Smooth muscle cell (in vitro differentiated cells): ENCODE measurements at regions not wholly inside any gene's neighbourhood (a gene's known extent, or its start where the extent isn't known, plus 50 kb on each side); places are given as distances from the start of the nearest gene placed in this dataset.

ENCODE experiments used
- DNase-seq: peaks from one replicate; lab custom pipeline; 2025; ENCODE audit not compliant: unreplicated experiment; lab: John Stamatoyannopoulos, UW
- H2AFZ ChIP-seq: fragments of 200-600 bp; sonication (generic); 2 replicates; pipeline ENCODE4 v1.6.0; 2016; ENCODE audit warnings: antibody characterized with exemption, low read depth, mild to moderate bottlenecking
- H3F3A ChIP-seq: fragments of 200-600 bp; sonication (generic); 2 replicates; pipeline ENCODE4 v1.6.0; 2017; ENCODE audit warnings: antibody characterized with exemption, low read depth
- H3K27ac ChIP-seq: fragments of 200-600 bp; sonication (generic); 2 replicates; pipeline ENCODE4 v1.5.1; 2016; ENCODE audit warnings: low read depth, mild to moderate bottlenecking
- H3K27me3 ChIP-seq: fragments of 200-600 bp; sonication (generic); 2 replicates; pipeline ENCODE4 v1.6.1; 2016; ENCODE audit warnings: low read depth, mild to moderate bottlenecking
- H3K36me3 ChIP-seq: fragments of 200-600 bp; sonication (generic); 2 replicates; pipeline ENCODE4 v1.5.1; 2016; ENCODE audit warnings: low read depth
- H3K4me1 ChIP-seq: fragments of 200-600 bp; sonication (generic); 2 replicates; pipeline ENCODE4 v1.5.1; 2016; ENCODE audit warnings: low read depth
- H3K4me2 ChIP-seq: fragments of 200-600 bp; sonication (generic); 2 replicates; pipeline ENCODE4 v1.6.0; 2016; ENCODE audit warnings: mild to moderate bottlenecking
- H3K4me3 ChIP-seq: fragments of 200-600 bp; sonication (generic); 2 replicates; pipeline ENCODE4 v1.5.1; 2016; ENCODE audit warnings: mild to moderate bottlenecking
- H3K79me2 ChIP-seq: fragments of 200-600 bp; sonication (generic); 2 replicates; pipeline ENCODE4 v1.6.0; 2016; ENCODE audit warnings: low read depth, mild to moderate bottlenecking
- H3K9ac ChIP-seq: fragments of 200-600 bp; sonication (generic); 2 replicates; pipeline ENCODE4 v1.6.0; 2016; ENCODE audit warnings: low read depth
- H3K9me3 ChIP-seq: fragments of 200-600 bp; sonication (generic); replicated peaks from 2 replicates; pipeline ENCODE4 v1.5.1; 2016; ENCODE audit warnings: low read depth
- H4K20me1 ChIP-seq: fragments of 200-600 bp; sonication (generic); 2 replicates; pipeline ENCODE4 v1.6.0; 2016; ENCODE audit warnings: low read depth
- CTCF ChIP-seq: fragments of 200-600 bp; sonication (generic); IDR thresholded peaks from 2 replicates; pipeline ENCODE4 v1.5.1; 2017; ENCODE audit warnings: borderline replicate concordance, mild to moderate bottlenecking, antibody characterized with exemption; ENCODE audit not compliant: insufficient read depth, poor library complexity, severe bottlenecking
- WGBS: methylation state at CpG from one replicate; pipeline ENCODE4 v1.1.7; 2016; ENCODE audit warnings: low lambda C conversion rate; 5-methylcytosine and 5-hydroxymethylcytosine counted together

GRCh38 chr3:178415384-178415783 lies 120.9 kb upstream of the KCNMB2 start:
- no peaks in the 10 kb centered on the region for H3K4me1 ChIP-seq
- H3K9me3 ChIP-seq: no peaks in the 10 kb centered on the region
- no peak overlapping the region for H3K27ac ChIP-seq
- H3K9ac ChIP-seq: no peak overlapping the region
- 93% methylated on average over 8 of the region's 8 CpGs for WGBS
- H3K79me2 ChIP-seq: no peaks in the 10 kb centered on the region
- H4K20me1 ChIP-seq: no peaks in the 10 kb centered on the region
- no peaks in the 10 kb centered on the region for H3F3A ChIP-seq
- H3K27me3 ChIP-seq: peaks cover 13% of the 10 kb centered on the region
- H2AFZ ChIP-seq: no peak overlapping the region
- H3K4me2 ChIP-seq: no peak overlapping the region
- DNase-seq: no peak
- no peak overlapping the region for H3K4me3 ChIP-seq
- H3K36me3 ChIP-seq: no peaks in the 10 kb centered on the region
- no peak for TF ChIP-seq CTCF

GRCh38 chr3:178417736-178418135 lies 118.5 kb upstream of the KCNMB2 start:
- Histone ChIP-seq H3F3A (no peaks in the 10 kb centered on the region), H3K27me3 (peaks cover 4% of the 10 kb centered on the region), H2AFZ (no peak overlapping the region), H3K4me2 (no peak overlapping the region), H3K27ac (no peak overlapping the region), H3K79me2 (no peaks in the 10 kb centered on the region), H3K4me3 (no peak overlapping the region), H3K4me1 (no peaks in the 10 kb centered on the region), H3K36me3 (no peaks in the 10 kb centered on the region), H3K9ac (no peak overlapping the region), H4K20me1 (no peaks in the 10 kb centered on the region), H3K9me3 (no peaks in the 10 kb centered on the region)
- DNase-seq: no peak
- no peak for TF ChIP-seq CTCF
- WGBS: 93% methylated on average over 4 of the region's 4 CpGs

GRCh38 chr3:178419071-178419470 lies 117.2 kb upstream of the KCNMB2 start:
- no peak overlapping the region for H2AFZ ChIP-seq
- DNase-seq: no peak
- no peak overlapping the region for H3K4me2 ChIP-seq
- H3K9me3 ChIP-seq: no peaks in the 10 kb centered on the region
- no peaks in the 10 kb centered on the region for H3F3A ChIP-seq
- no peaks in the 10 kb centered on the region for H3K4me1 ChIP-seq
- no peak for TF ChIP-seq CTCF
- no peak overlapping the region for H3K27ac ChIP-seq
- no peaks in the 10 kb centered on the region for H3K36me3 ChIP-seq
- H3K9ac ChIP-seq: no peak overlapping the region
- H3K79me2 ChIP-seq: no peaks in the 10 kb centered on the region
- peaks cover 4% of the 10 kb centered on the region for H3K27me3 ChIP-seq
- H3K4me3 ChIP-seq: no peak overlapping the region
- 68% methylated on average over 4 of the region's 4 CpGs for WGBS
- no peaks in the 10 kb centered on the region for H4K20me1 ChIP-seq

- Histone ChIP-seq H3K27me3 (peaks cover 4% of the 10 kb centered on the region), H3K36me3 (no peaks in the 10 kb centered on the region), H3K79me2 (no peaks in the 10 kb centered on the region), H3K9ac (no peak overlapping the region), H3K27ac (no peak overlapping the region), H3K4me2 (no peak overlapping the region), H3K4me3 (no peak overlapping the region), H3F3A (no peaks in the 10 kb centered on the region), H3K4me1 (no peaks in the 10 kb centered on the region), H4K20me1 (no peaks in the 10 kb centered on the region), H2AFZ (no peak overlapping the region), H3K9me3 (no peaks in the 10 kb centered on the region)
- TF ChIP-seq CTCF: no peak
- WGBS: 63% methylated on average over 1 of the region's 1 CpG
- DNase-seq: no peak
Measured at GRCh38 chr3:178420033-178420432, 116.2 kb upstream of the KCNMB2 start.
